ENCODE measurements at regions not wholly inside any gene's neighbourhood (a gene's known extent, or its start where the extent isn't known, plus 50 kb on each side); places are given as distances from the start of the nearest gene placed in this dataset.

DNA sequence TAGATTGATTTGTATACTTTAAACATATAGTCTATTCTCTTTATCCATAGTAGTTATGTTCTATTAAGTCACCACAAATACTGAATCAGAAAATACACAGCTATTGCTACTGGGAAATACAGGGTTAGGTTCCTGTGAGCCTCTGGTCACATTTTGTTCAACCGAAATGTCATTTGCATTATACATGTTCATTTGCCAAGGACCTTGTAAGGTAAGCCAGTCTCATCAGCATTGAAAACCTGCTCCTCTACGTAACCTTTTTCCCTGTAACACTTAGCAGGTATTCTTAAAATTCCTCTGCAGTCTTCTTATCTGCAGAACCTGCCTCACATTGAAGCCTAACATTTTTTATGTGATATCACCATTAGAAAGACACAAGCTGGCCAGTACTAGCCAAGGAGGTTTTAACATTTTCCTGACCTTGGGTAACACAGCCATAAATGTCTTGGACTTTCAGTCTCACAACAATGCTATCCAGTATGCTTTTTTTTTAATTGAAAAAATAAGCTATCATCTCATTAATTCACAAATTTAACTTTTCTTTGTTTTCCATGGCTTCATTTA is 765.7 kb upstream of the IGFBP7 start:
- H3K4me1 ChIP-seq (ENCODE audit: control insufficient read depth in 1 of 2, insufficient read depth in 2 of 2, low read length in 2 of 2) = no peaks in the 10 kb centered on the region
- no peaks in the 10 kb centered on the region for H3K27me3 ChIP-seq (ENCODE audit: low read depth, low read length)
- H3K4me3 ChIP-seq (ENCODE audit: low read depth in 1 of 2, low read length in 2 of 2) = no peak overlapping the region

DNA sequence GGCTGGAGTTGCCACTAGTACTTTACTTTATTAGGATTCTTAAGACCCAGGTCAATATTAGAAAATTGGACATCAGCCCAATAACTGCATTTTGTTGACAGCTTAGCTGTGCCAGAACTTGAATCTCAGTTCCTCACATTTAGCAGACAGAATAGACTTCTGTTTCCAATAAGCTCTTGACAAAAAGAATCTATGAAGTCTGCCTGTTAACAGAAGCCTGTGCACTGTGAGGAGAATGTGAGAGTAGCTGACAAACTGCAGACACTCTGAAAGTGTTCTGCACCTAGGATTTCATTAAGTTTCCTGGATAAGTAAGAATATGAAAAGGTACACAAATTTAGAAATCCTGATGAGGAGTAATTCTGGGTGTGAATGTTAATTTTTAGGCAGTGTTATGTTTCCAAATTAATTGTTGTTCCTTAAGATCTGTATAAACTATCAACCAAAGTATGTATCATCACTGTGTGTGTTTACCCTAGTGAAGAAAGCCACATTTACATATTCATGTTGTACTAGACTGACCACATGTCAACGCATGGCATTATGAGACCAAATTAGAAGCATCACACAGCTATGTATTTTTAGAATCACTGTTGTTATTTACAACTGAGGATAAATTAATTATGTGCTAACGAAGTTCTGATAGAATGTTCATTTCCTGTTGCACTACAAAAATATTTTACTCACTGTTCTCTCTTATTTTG is 756.4 kb upstream of the IGFBP7 start:
- no peaks in the 10 kb centered on the region for H3K27me3 ChIP-seq (ENCODE audit: low read depth, low read length)
- no peaks in the 10 kb centered on the region for H3K36me3 ChIP-seq (ENCODE audit: control insufficient read depth in 1 of 2, insufficient read depth in 2 of 2, low read length in 2 of 2)
- H3K27ac ChIP-seq (ENCODE audit: low read length) = no peak overlapping the region
- peaks cover 0 to 3% of the 10 kb centered on the region in 2 donors for H3K4me1 ChIP-seq (ENCODE audit: control insufficient read depth in 1 of 2, insufficient read depth in 2 of 2, low read length in 2 of 2)
- H3K4me3 ChIP-seq (ENCODE audit: low read depth in 1 of 2, low read length in 2 of 2) = no peak overlapping the region
- H3K9me3 ChIP-seq (ENCODE audit: control insufficient read depth in 1 of 2, low read length in 2 of 2) = no peaks in the 10 kb centered on the region

More for the DNA sequence above, 765.7 kb upstream of the IGFBP7 start:
- H3K9me3 ChIP-seq (ENCODE audit: control insufficient read depth in 1 of 2, low read length in 2 of 2) = no peaks in the 10 kb centered on the region
- H3K36me3 ChIP-seq (ENCODE audit: control insufficient read depth in 1 of 2, insufficient read depth in 2 of 2, low read length in 2 of 2) = no peaks in the 10 kb centered on the region
- H3K27ac ChIP-seq (ENCODE audit: low read length) = no peak overlapping the region

DNA sequence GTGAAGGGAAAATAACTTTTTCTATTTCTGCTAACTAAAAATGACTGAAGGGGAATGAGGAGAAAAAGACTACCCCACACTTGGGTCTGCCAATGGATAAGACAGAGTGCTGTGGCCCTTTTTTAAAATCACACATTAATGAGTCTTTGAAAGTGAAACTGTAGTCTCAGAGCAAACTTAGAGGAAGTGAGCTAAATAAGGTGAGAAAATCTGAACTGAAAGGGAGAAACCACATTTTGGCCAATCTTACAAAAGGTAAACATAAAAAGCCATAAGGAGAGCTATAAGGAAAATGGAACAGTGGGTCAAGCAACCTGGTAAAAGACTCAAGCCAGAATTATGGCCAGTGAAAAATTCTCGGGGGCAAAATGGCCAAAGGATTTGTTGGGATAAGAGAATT is 755.1 kb upstream of the IGFBP7 start:
- Histone ChIP-seq H3K27ac (ENCODE audit: low read length) (no peak overlapping the region), H3K9me3 (ENCODE audit: control insufficient read depth in 1 of 2, low read length in 2 of 2) (no peaks in the 10 kb centered on the region), H3K4me3 (ENCODE audit: low read depth in 1 of 2, low read length in 2 of 2) (no peak overlapping the region), H3K27me3 (ENCODE audit: low read depth, low read length) (no peaks in the 10 kb centered on the region), H3K36me3 (ENCODE audit: control insufficient read depth in 1 of 2, insufficient read depth in 2 of 2, low read length in 2 of 2) (no peaks in the 10 kb centered on the region), H3K4me1 (ENCODE audit: control insufficient read depth in 1 of 2, insufficient read depth in 2 of 2, low read length in 2 of 2) (peaks cover 0 to 3% of the 10 kb centered on the region in 2 donors)

GRCh38 chr4:57854748-57855147 is 744.6 kb upstream of the IGFBP7 start:
- H3K36me3 ChIP-seq (ENCODE audit: control insufficient read depth in 1 of 2, insufficient read depth in 2 of 2, low read length in 2 of 2) = no peaks in the 10 kb centered on the region
- no peaks in the 10 kb centered on the region for H3K27me3 ChIP-seq (ENCODE audit: low read depth, low read length)
- H3K4me3 ChIP-seq (ENCODE audit: low read depth in 1 of 2, low read length in 2 of 2) = peak overlapping the region; percentile 38 to 43
- no peak overlapping the region for H3K27ac ChIP-seq (ENCODE audit: low read length)
- H3K4me1 ChIP-seq (ENCODE audit: control insufficient read depth in 1 of 2, insufficient read depth in 2 of 2, low read length in 2 of 2) = no peaks in the 10 kb centered on the region
- H3K9me3 ChIP-seq (ENCODE audit: control insufficient read depth in 1 of 2, low read length in 2 of 2) = peaks cover 0 to 2% of the 10 kb centered on the region in 2 donors

DNA sequence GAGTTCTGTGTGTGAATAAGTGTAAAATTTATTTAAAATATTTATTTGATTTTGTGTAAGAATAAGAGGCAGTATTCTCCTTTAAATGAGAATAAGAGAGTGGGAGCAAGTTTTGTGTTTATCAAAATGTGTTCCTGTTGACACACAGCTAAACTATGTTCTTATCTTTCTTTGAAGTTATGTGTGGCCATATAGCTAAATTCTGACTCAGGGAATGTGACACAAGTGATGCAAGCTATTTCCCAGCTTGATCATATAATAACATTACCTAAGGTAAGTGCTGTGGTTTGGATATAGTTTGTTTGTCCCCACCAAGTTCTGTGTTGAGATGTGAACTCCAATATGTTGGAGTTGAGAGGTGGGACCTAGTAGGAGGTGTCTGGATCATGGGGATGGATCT is 740.0 kb upstream of the IGFBP7 start:
- Histone ChIP-seq H3K9me3 (ENCODE audit: control insufficient read depth in 1 of 2, low read length in 2 of 2) (peaks cover 0 to 2% of the 10 kb centered on the region in 2 donors), H3K4me3 (ENCODE audit: low read depth in 1 of 2, low read length in 2 of 2) (no peak overlapping the region), H3K36me3 (ENCODE audit: control insufficient read depth in 1 of 2, insufficient read depth in 2 of 2, low read length in 2 of 2) (no peaks in the 10 kb centered on the region), H3K27ac (ENCODE audit: low read length) (no peak overlapping the region), H3K27me3 (ENCODE audit: low read depth, low read length) (no peaks in the 10 kb centered on the region), H3K4me1 (ENCODE audit: control insufficient read depth in 1 of 2, insufficient read depth in 2 of 2, low read length in 2 of 2) (no peaks in the 10 kb centered on the region)

DNA sequence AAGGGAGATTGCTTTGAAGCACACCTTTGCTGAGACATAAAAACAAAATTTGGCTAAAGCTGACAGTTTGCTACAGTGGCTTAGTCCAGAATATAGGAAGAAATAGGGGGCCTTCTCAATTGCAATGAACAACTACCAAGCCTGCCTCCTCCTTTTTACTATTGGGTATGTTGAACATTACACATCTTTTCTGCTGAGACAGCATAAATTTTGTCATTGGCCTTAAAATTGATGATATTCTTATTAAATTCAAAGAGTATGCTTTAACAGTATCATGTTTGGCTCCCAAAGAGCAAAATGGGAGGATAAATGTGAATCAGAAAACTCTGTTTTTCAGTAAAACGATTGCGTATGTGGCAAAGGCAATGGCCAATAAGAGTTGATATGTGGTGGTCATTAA is 721.9 kb upstream of the IGFBP7 start:
- Histone ChIP-seq H3K4me1 (ENCODE audit: control insufficient read depth in 1 of 2, insufficient read depth in 2 of 2, low read length in 2 of 2) (no peaks in the 10 kb centered on the region), H3K27me3 (ENCODE audit: low read depth, low read length) (no peaks in the 10 kb centered on the region), H3K4me3 (ENCODE audit: low read depth in 1 of 2, low read length in 2 of 2) (no peak overlapping the region), H3K9me3 (ENCODE audit: control insufficient read depth in 1 of 2, low read length in 2 of 2) (no peaks in the 10 kb centered on the region), H3K36me3 (ENCODE audit: control insufficient read depth in 1 of 2, insufficient read depth in 2 of 2, low read length in 2 of 2) (no peaks in the 10 kb centered on the region), H3K27ac (ENCODE audit: low read length) (no peak overlapping the region)

- Histone ChIP-seq H3K27ac (ENCODE audit: low read length) (no peak overlapping the region), H3K27me3 (ENCODE audit: low read depth, low read length) (no peaks in the 10 kb centered on the region), H3K9me3 (ENCODE audit: control insufficient read depth in 1 of 2, low read length in 2 of 2) (no peaks in the 10 kb centered on the region), H3K4me1 (ENCODE audit: control insufficient read depth in 1 of 2, insufficient read depth in 2 of 2, low read length in 2 of 2) (no peaks in the 10 kb centered on the region), H3K36me3 (ENCODE audit: control insufficient read depth in 1 of 2, insufficient read depth in 2 of 2, low read length in 2 of 2) (no peaks in the 10 kb centered on the region), H3K4me3 (ENCODE audit: low read depth in 1 of 2, low read length in 2 of 2) (no peak overlapping the region)
Measured at GRCh38 chr4:57789666-57790065, 679.5 kb upstream of the IGFBP7 start.

DNA sequence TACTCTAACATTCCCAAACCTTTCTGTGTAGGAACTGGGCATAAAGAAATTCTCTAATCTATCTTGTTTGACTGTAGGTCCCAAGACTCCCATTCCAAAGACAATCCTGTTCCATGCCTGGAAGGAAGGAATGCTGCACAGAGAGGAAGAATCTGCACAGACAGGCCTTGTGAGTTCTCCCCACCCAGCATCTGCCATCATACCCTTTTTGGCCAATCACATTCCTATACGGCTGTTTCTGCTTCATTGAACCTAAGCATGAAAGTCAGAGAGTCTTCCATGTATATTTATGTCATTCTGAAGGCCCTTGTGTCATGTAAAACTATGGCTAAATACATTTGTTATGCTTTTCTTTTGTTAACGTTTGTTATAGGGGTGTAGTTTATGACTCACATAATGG is 667.7 kb upstream of the IGFBP7 start:
- Histone ChIP-seq H3K4me1 (ENCODE audit: control insufficient read depth in 1 of 2, insufficient read depth in 2 of 2, low read length in 2 of 2) (no peaks in the 10 kb centered on the region), H3K4me3 (ENCODE audit: low read depth in 1 of 2, low read length in 2 of 2) (no peak overlapping the region), H3K27me3 (ENCODE audit: low read depth, low read length) (no peaks in the 10 kb centered on the region), H3K36me3 (ENCODE audit: control insufficient read depth in 1 of 2, insufficient read depth in 2 of 2, low read length in 2 of 2) (no peaks in the 10 kb centered on the region), H3K9me3 (ENCODE audit: control insufficient read depth in 1 of 2, low read length in 2 of 2) (no peaks in the 10 kb centered on the region), H3K27ac (ENCODE audit: low read length) (no peak overlapping the region)

- H3K36me3 ChIP-seq (ENCODE audit: control insufficient read depth in 1 of 2, insufficient read depth in 2 of 2, low read length in 2 of 2) = no peaks in the 10 kb centered on the region
- H3K27me3 ChIP-seq (ENCODE audit: low read depth, low read length) = no peaks in the 10 kb centered on the region
- no peaks in the 10 kb centered on the region for H3K4me1 ChIP-seq (ENCODE audit: control insufficient read depth in 1 of 2, insufficient read depth in 2 of 2, low read length in 2 of 2)
- no peak overlapping the region for H3K27ac ChIP-seq (ENCODE audit: low read length)
- H3K9me3 ChIP-seq (ENCODE audit: control insufficient read depth in 1 of 2, low read length in 2 of 2) = no peaks in the 10 kb centered on the region
- no peak overlapping the region for H3K4me3 ChIP-seq (ENCODE audit: low read depth in 1 of 2, low read length in 2 of 2)
Measured at GRCh38 chr4:57774681-57775080, 664.5 kb upstream of the IGFBP7 start.

GRCh38 chr4:57774171-57774570 is 664.0 kb upstream of the IGFBP7 start:
- Histone ChIP-seq H3K4me3 (ENCODE audit: low read depth in 1 of 2, low read length in 2 of 2) (no peak overlapping the region), H3K9me3 (ENCODE audit: control insufficient read depth in 1 of 2, low read length in 2 of 2) (no peaks in the 10 kb centered on the region), H3K27ac (ENCODE audit: low read length) (no peak overlapping the region), H3K27me3 (ENCODE audit: low read depth, low read length) (no peaks in the 10 kb centered on the region), H3K36me3 (ENCODE audit: control insufficient read depth in 1 of 2, insufficient read depth in 2 of 2, low read length in 2 of 2) (no peaks in the 10 kb centered on the region), H3K4me1 (ENCODE audit: control insufficient read depth in 1 of 2, insufficient read depth in 2 of 2, low read length in 2 of 2) (no peaks in the 10 kb centered on the region)

DNA sequence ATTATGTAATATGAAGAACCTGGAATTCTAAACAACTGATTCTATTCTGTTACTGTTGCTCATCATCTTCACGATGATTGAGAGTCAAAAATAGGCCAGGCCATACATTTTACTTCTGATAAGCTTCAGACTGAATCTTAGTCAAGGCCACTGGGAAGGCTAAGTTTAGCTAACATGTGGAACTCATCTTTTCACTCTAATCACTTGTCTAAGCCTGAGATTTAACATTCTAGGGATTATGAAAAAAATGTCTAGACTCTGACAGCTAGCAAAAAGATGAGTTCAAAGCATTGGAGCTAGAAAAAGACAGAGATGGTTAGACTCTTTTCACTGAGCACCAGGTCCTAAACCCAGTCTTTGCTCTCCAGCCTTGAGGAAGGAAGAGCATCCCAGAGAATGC is 656.2 kb upstream of the IGFBP7 start:
- no peaks in the 10 kb centered on the region for H3K4me1 ChIP-seq (ENCODE audit: control insufficient read depth in 1 of 2, insufficient read depth in 2 of 2, low read length in 2 of 2)
- H3K27ac ChIP-seq (ENCODE audit: low read length) = no peak overlapping the region
- H3K9me3 ChIP-seq (ENCODE audit: control insufficient read depth in 1 of 2, low read length in 2 of 2) = no peaks in the 10 kb centered on the region
- H3K4me3 ChIP-seq (ENCODE audit: low read depth in 1 of 2, low read length in 2 of 2) = no peak overlapping the region
- no peaks in the 10 kb centered on the region for H3K36me3 ChIP-seq (ENCODE audit: control insufficient read depth in 1 of 2, insufficient read depth in 2 of 2, low read length in 2 of 2)
- H3K27me3 ChIP-seq (ENCODE audit: low read depth, low read length) = no peaks in the 10 kb centered on the region

DNA sequence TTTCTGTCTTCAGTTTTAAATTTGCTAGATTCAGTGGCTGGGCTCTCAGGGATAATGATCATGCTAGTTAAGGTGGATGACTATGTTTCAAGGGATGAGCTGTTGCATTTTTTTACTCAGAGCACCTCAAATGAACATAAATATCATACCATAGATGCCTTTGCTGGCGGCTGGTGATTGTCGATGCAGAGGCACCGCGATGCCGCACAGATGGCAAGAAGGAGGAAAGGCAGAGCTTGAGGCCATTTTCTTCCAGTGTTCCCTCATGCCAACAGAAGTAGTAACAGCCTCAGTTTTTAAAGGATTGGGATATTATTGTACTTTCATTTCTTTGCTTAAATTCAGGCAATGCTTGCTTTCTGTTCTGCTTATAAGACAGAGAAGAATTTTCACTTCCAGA is 654.7 kb upstream of the IGFBP7 start:
- no peak overlapping the region for H3K27ac ChIP-seq (ENCODE audit: low read length)

More for the DNA sequence above, 654.7 kb upstream of the IGFBP7 start:
- Histone ChIP-seq H3K4me1 (ENCODE audit: control insufficient read depth in 1 of 2, insufficient read depth in 2 of 2, low read length in 2 of 2) (no peaks in the 10 kb centered on the region), H3K27me3 (ENCODE audit: low read depth, low read length) (no peaks in the 10 kb centered on the region), H3K4me3 (ENCODE audit: low read depth in 1 of 2, low read length in 2 of 2) (no peak overlapping the region), H3K36me3 (ENCODE audit: control insufficient read depth in 1 of 2, insufficient read depth in 2 of 2, low read length in 2 of 2) (no peaks in the 10 kb centered on the region), H3K9me3 (ENCODE audit: control insufficient read depth in 1 of 2, low read length in 2 of 2) (no peaks in the 10 kb centered on the region)
